NT2/D1 (cell line): ENCODE measurements at regions not wholly inside any gene's neighbourhood (a gene's known extent, or its start where the extent isn't known, plus 50 kb on each side); places are given as distances from the start of the nearest gene placed in this dataset.

Experiments
- SUZ12 ChIP-seq: IDR thresholded peaks from 2 replicates; pipeline ENCODE4 v1.6.1; 2011; ENCODE audit not compliant: insufficient read length, insufficient read depth; ENCODE audit errors: extremely low read depth
- YY1 ChIP-seq: IDR thresholded peaks from 2 replicates; pipeline ENCODE4 v1.6.1; 2011; ENCODE audit not compliant: insufficient read length, insufficient read depth
- ZNF274 ChIP-seq: IDR thresholded peaks from 2 replicates; pipeline ENCODE4 v1.6.1; 2011; ENCODE audit warnings: mild to moderate bottlenecking, low read depth, low read length

GRCh38 chr17:55883149-55883548, 132.3 kb downstream of the PCTP start:
- TF ChIP-seq ZNF274 (no peak), SUZ12 (no peak), YY1 (no peak)
